Muscle layer of colon (tissue), 2 donors: ENCODE measurements at regions not wholly inside any gene's neighbourhood (a gene's known extent, or its start where the extent isn't known, plus 50 kb on each side); places are given as distances from the start of the nearest gene placed in this dataset.

Experiments
- H3K27ac ChIP-seq: one replicate; pipeline ENCODE4 v1.7.0; 2013; ENCODE audit warnings: low read depth, mild to moderate bottlenecking, low read length, moderate library complexity
- H3K27me3 ChIP-seq, 2 donors: one replicate each; pipeline ENCODE4 v1.7.0; 2013; ENCODE audit warnings: low read length in 2 of 2, mild to moderate bottlenecking in 2 of 2; ENCODE audit not compliant: insufficient read depth in 2 of 2, control insufficient read depth in 1 of 2
- H3K36me3 ChIP-seq: one replicate; pipeline ENCODE4 v1.7.0; 2013; ENCODE audit warnings: mild to moderate bottlenecking, low read length; ENCODE audit not compliant: insufficient read depth
- H3K4me1 ChIP-seq: one replicate; pipeline ENCODE4 v1.7.0; 2013; ENCODE audit warnings: mild to moderate bottlenecking, low read length; ENCODE audit not compliant: insufficient read depth
- H3K4me3 ChIP-seq, 2 donors: one replicate each; pipeline ENCODE4 v1.7.0; 2013; ENCODE audit warnings: low read length in 2 of 2, low read depth in 1 of 2, mild to moderate bottlenecking in 1 of 2, moderate library complexity in 1 of 2
- H3K9ac ChIP-seq: one replicate; pipeline ENCODE4 v1.7.0; 2013; ENCODE audit warnings: low read length
- H3K9me3 ChIP-seq: one replicate; pipeline ENCODE4 v1.7.0; 2013; ENCODE audit warnings: mild to moderate bottlenecking, low read length
- donor health status: abdominal sarcoma.
- donor health status: Adenocarcinoma of cecum.

- H3K27ac ChIP-seq, result no peak overlapping the region
- no peaks in the 10 kb centered on the region for H3K36me3 ChIP-seq
Observed at GRCh38 chr6:2477250-2477649, 231.8 kb upstream of the GMDS start.

GRCh38 chr6:2476376-2476775 is 231.0 kb upstream of the GMDS start:
- Histone ChIP-seq H3K27me3 (no peaks in the 10 kb centered on the region), H3K4me1 (peaks cover 9% of the 10 kb centered on the region), H3K36me3 (no peaks in the 10 kb centered on the region), H3K4me3 (no peak overlapping the region), H3K9ac (no peak overlapping the region), H3K9me3 (no peaks in the 10 kb centered on the region), H3K27ac (no peak overlapping the region)

More at GRCh38 chr6:2477250-2477649, 231.8 kb upstream of the GMDS start:
- Histone ChIP-seq H3K4me3 (no peak overlapping the region), H3K27me3 (no peaks in the 10 kb centered on the region), H3K9ac (no peak overlapping the region), H3K9me3 (no peaks in the 10 kb centered on the region), H3K4me1 (peaks cover 9% of the 10 kb centered on the region)

GRCh38 chr6:2471472-2471871 is 226.1 kb upstream of the GMDS start:
- Histone ChIP-seq H3K4me1 (no peaks in the 10 kb centered on the region), H3K27me3 (no peaks in the 10 kb centered on the region), H3K4me3 (no peak overlapping the region), H3K9me3 (no peaks in the 10 kb centered on the region), H3K27ac (no peak overlapping the region), H3K36me3 (no peaks in the 10 kb centered on the region), H3K9ac (no peak overlapping the region)

- no peaks in the 10 kb centered on the region for H3K27me3 ChIP-seq
- H3K36me3 ChIP-seq, result no peaks in the 10 kb centered on the region
- H3K9ac ChIP-seq, result no peak overlapping the region
- no peaks in the 10 kb centered on the region for H3K9me3 ChIP-seq
- no peaks in the 10 kb centered on the region for H3K4me1 ChIP-seq
- no peak overlapping the region for H3K4me3 ChIP-seq
- no peak overlapping the region for H3K27ac ChIP-seq
Observed at GRCh38 chr6:2469428-2469827, 224.0 kb upstream of the GMDS start.

GRCh38 chr6:2468601-2468955 is 223.2 kb upstream of the GMDS start:
- Histone ChIP-seq H3K4me3 (no peak overlapping the region), H3K27me3 (no peaks in the 10 kb centered on the region), H3K9me3 (no peaks in the 10 kb centered on the region), H3K4me1 (no peaks in the 10 kb centered on the region), H3K9ac (no peak overlapping the region), H3K36me3 (no peaks in the 10 kb centered on the region), H3K27ac (no peak overlapping the region)

GRCh38 chr6:2467929-2468600 is 222.7 kb upstream of the GMDS start:
- H3K9me3 ChIP-seq, result no peaks in the 10 kb centered on the region
- no peak overlapping the region for H3K27ac ChIP-seq
- no peaks in the 10 kb centered on the region for H3K4me1 ChIP-seq
- H3K9ac ChIP-seq, result no peak overlapping the region
- no peaks in the 10 kb centered on the region for H3K36me3 ChIP-seq
- H3K27me3 ChIP-seq, result no peaks in the 10 kb centered on the region
- no peak overlapping the region for H3K4me3 ChIP-seq

- Histone ChIP-seq H3K4me3 (no peak overlapping the region), H3K9me3 (no peaks in the 10 kb centered on the region), H3K4me1 (no peaks in the 10 kb centered on the region), H3K27ac (no peak overlapping the region), H3K36me3 (no peaks in the 10 kb centered on the region), H3K9ac (no peak overlapping the region), H3K27me3 (no peaks in the 10 kb centered on the region)
Observed at GRCh38 chr6:2465336-2465735, 219.9 kb upstream of the GMDS start.

GRCh38 chr6:2464641-2465040 is 219.2 kb upstream of the GMDS start:
- no peaks in the 10 kb centered on the region for H3K36me3 ChIP-seq
- no peak overlapping the region for H3K4me3 ChIP-seq
- H3K27ac ChIP-seq, result no peak overlapping the region
- H3K27me3 ChIP-seq, result no peaks in the 10 kb centered on the region
- H3K9ac ChIP-seq, result no peak overlapping the region
- no peaks in the 10 kb centered on the region for H3K4me1 ChIP-seq
- no peaks in the 10 kb centered on the region for H3K9me3 ChIP-seq

- H3K9me3 ChIP-seq, result no peaks in the 10 kb centered on the region
- no peaks in the 10 kb centered on the region for H3K27me3 ChIP-seq
- no peak overlapping the region for H3K9ac ChIP-seq
- no peak overlapping the region for H3K4me3 ChIP-seq
- H3K27ac ChIP-seq, result no peak overlapping the region
- no peaks in the 10 kb centered on the region for H3K4me1 ChIP-seq
- no peaks in the 10 kb centered on the region for H3K36me3 ChIP-seq
Observed at GRCh38 chr6:2462831-2463230, 217.4 kb upstream of the GMDS start.

- H3K9me3 ChIP-seq, result no peaks in the 10 kb centered on the region
- H3K36me3 ChIP-seq, result no peaks in the 10 kb centered on the region
- no peak overlapping the region for H3K27ac ChIP-seq
- H3K4me1 ChIP-seq, result no peaks in the 10 kb centered on the region
- H3K9ac ChIP-seq, result no peak overlapping the region
- no peaks in the 10 kb centered on the region for H3K27me3 ChIP-seq
- no peak overlapping the region for H3K4me3 ChIP-seq
Observed at GRCh38 chr6:2460216-2460745, 214.9 kb upstream of the GMDS start.

- no peaks in the 10 kb centered on the region for H3K27me3 ChIP-seq
- no peaks in the 10 kb centered on the region for H3K9me3 ChIP-seq
- no peaks in the 10 kb centered on the region for H3K36me3 ChIP-seq
- no peaks in the 10 kb centered on the region for H3K4me1 ChIP-seq
- H3K9ac ChIP-seq, result no peak overlapping the region
- no peak overlapping the region for H3K27ac ChIP-seq
- no peak overlapping the region for H3K4me3 ChIP-seq
Observed at GRCh38 chr6:2454180-2454579, 208.8 kb upstream of the GMDS start.

- no peaks in the 10 kb centered on the region for H3K27me3 ChIP-seq
- no peak overlapping the region for H3K9ac ChIP-seq
- H3K9me3 ChIP-seq, result no peaks in the 10 kb centered on the region
- no peak overlapping the region for H3K4me3 ChIP-seq
- no peaks in the 10 kb centered on the region for H3K36me3 ChIP-seq
- no peaks in the 10 kb centered on the region for H3K4me1 ChIP-seq
- H3K27ac ChIP-seq, result no peak overlapping the region
Observed at GRCh38 chr6:2450546-2450945, 205.1 kb upstream of the GMDS start.
